Activated naive CD4-positive, alpha-beta T cell treated with anti-CD3 and anti-CD28 coated beads for 36 hours (primary cell): ENCODE measurements at regions not wholly inside any gene's neighbourhood (a gene's known extent, or its start where the extent isn't known, plus 50 kb on each side); places are given as distances from the start of the nearest gene placed in this dataset.

Experiments used
- CTCF ChIA-PET: fragments of 350-600 bp; sonication (Branson Sonifier 250); formaldehyde crosslinking; loops from one replicate; lab custom pipeline; 2021; ENCODE audit warnings: antibody characterized with exemption; lab: Charles Lee
- DNase-seq: peaks from one replicate; pipeline ENCODE4 v3.0.0-alpha.2; 2020
- H3K27ac Mint-ChIP-seq: one replicate; pipeline ENCODE4 v1.8.0; 2021; ENCODE audit warnings: mild to moderate bottlenecking, mixed read lengths
- H3K27me3 Mint-ChIP-seq: one replicate; pipeline ENCODE4 v1.8.0; 2021; ENCODE audit warnings: low read depth, mixed read lengths
- H3K36me3 Mint-ChIP-seq: one replicate; pipeline ENCODE4 v1.8.0; 2021; ENCODE audit warnings: low read depth, mixed read lengths
- H3K4me1 Mint-ChIP-seq: one replicate; pipeline ENCODE4 v1.8.0; 2021; ENCODE audit warnings: low read depth, mixed read lengths
- H3K4me3 Mint-ChIP-seq: one replicate; pipeline ENCODE4 v1.8.0; 2021; ENCODE audit warnings: mild to moderate bottlenecking, moderate library complexity, mixed read lengths
- H3K9me3 Mint-ChIP-seq: one replicate; pipeline ENCODE4 v1.8.0; 2021; ENCODE audit warnings: mixed read lengths
- intact Hi-C: fragments of 100-400 bp; cut with micrococcal nuclease; formaldehyde crosslinking; loops from one replicate; pipeline ENCODE4 v1.15.1; 2023

DNA sequence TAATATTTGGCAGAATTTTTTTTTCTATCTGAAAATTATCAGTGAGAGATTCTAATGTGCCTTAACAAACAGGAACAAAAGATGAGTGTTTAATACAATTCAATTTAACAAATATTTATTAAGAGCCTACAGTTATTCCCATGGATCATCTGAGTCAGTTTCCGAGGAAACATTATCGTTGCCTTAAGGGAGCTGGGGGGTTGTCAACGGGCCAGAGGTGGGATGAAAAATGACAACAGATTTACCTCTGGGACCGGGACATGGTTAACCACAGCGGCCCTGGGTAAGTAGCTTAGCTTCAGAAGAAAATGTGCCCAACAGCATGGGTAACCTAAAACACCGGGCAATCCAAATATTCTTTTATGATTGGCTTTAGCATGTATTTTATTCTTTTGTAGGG is 113.6 kb downstream of the DAD1 start:
- no peak overlapping the region for H3K4me3 Mint-ChIP-seq
- CTCF ChIA-PET = no interaction called here
- intact Hi-C loops = no loop called here
- no peaks in the 10 kb centered on the region for H3K9me3 Mint-ChIP-seq
- no peaks in the 10 kb centered on the region for H3K4me1 Mint-ChIP-seq
- no peak for DNase-seq
- H3K36me3 Mint-ChIP-seq = peaks cover 4% of the 10 kb centered on the region
- peak overlapping the region; percentile 71 for H3K27ac Mint-ChIP-seq
- no peaks in the 10 kb centered on the region for H3K27me3 Mint-ChIP-seq

DNA sequence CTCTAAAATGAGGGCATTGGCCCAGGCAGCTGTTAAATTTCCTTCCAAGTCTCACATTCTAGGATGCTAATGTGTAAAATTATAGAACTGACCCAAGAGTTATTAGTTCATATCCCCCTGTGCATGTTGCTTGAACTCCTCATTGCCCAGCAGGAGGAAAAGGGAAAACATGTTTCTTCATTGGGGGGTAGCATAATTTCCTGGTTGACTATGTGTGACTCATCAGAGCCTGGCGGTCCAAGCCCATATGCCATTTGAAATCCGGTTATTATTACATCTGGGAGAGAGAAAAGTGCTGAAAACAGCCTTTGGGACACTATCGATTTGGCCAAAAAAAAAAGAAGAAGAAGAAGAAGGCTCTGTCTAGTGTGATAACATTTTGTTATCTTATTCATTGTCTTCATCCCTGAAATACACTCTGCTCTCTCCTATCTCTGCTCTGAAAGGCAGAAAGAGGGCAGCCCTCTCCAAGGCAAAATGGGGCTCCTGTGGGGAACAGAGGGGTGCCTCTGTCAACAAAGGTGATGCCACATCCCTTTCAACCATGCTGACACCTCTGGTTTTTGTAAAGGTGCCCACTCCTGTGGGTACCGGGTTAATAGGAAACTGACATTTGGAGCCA is 114.2 kb downstream of the DAD1 start:
- intact Hi-C loops = no loop called here
- H3K27ac Mint-ChIP-seq = peak overlapping the region; percentile 71
- CTCF ChIA-PET = no interaction called here
- H3K4me3 Mint-ChIP-seq = peak overlapping the region; percentile 12
- no peak for DNase-seq
- H3K27me3 Mint-ChIP-seq = no peaks in the 10 kb centered on the region
- peaks cover 4% of the 10 kb centered on the region for H3K36me3 Mint-ChIP-seq
- no peaks in the 10 kb centered on the region for H3K9me3 Mint-ChIP-seq
- no peaks in the 10 kb centered on the region for H3K4me1 Mint-ChIP-seq

DNA sequence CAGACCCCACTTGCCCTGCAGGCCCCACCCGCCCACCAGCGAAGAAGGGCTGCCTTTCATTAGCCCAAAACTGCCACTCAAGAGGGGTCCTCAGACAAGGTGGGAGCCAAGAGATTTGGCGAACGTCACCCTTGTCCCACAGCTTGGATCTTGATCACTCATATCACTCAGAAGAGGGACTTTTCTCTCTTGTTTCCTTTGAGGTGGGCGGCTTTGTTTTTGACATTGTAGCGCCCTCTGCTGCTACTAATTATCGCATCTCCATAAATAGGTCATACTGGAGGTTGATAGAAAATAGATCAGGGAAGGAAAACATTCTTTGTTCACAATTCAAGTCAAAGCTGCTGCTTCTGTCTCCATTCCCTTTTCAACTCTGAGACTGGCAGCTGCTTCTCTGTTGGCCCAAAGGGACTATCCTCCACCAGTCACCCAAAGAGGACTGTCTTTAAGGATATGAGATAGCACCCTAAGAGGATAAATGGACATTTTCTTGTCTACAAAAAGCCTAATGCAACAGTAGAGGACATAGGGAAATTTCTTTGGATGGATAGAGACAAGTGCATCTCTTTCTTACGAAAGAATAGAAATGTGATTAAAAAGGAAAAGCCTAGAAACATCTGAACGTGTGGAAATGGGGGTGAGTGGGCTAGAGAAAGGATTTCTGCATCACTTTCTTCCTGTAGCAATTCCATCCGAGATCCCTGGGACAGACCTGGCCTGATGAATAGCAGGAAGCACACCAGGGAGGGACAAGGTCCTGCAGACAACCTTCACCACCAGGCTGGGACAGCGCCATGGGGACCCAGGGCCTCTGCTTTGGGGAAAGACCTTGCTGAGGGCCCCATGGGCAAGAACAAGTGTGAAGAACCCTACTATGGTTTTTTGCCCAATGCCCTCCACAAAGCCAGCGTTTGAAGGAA is 115.8 kb downstream of the DAD1 start:
- H3K4me3 Mint-ChIP-seq = no peak overlapping the region
- no peaks in the 10 kb centered on the region for H3K27me3 Mint-ChIP-seq
- CTCF ChIA-PET = no interaction called here
- no peaks in the 10 kb centered on the region for H3K9me3 Mint-ChIP-seq
- no peaks in the 10 kb centered on the region for H3K4me1 Mint-ChIP-seq
- intact Hi-C loops = no loop called here
- no peak overlapping the region for H3K27ac Mint-ChIP-seq
- no peak for DNase-seq
- H3K36me3 Mint-ChIP-seq = no peaks in the 10 kb centered on the region

DNA sequence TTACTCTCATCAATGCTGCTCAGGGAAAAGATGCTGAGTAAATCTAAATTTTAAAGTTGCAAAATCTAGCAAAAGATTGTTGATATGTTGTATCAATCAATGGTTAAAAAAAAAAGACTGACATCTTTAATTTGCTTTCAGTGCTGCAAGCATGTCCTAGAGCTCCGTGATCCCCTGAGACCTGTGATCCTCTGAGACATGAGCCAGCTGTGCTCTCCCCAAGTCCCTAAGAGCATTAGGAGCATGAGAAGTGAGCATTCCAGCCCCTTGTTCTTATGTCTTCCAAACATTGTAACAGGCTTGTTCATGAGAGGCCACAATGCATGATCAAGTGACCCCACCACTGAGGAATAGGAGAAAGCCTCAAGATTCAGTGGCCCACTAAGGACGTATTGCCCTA is 116.6 kb downstream of the DAD1 start:
- H3K36me3 Mint-ChIP-seq = no peaks in the 10 kb centered on the region
- no peak overlapping the region for H3K4me3 Mint-ChIP-seq
- intact Hi-C loops = no loop called here
- DNase-seq = no peak
- no peaks in the 10 kb centered on the region for H3K27me3 Mint-ChIP-seq
- H3K4me1 Mint-ChIP-seq = no peaks in the 10 kb centered on the region
- no peak overlapping the region for H3K27ac Mint-ChIP-seq
- CTCF ChIA-PET = no interaction called here
- H3K9me3 Mint-ChIP-seq = no peaks in the 10 kb centered on the region

DNA sequence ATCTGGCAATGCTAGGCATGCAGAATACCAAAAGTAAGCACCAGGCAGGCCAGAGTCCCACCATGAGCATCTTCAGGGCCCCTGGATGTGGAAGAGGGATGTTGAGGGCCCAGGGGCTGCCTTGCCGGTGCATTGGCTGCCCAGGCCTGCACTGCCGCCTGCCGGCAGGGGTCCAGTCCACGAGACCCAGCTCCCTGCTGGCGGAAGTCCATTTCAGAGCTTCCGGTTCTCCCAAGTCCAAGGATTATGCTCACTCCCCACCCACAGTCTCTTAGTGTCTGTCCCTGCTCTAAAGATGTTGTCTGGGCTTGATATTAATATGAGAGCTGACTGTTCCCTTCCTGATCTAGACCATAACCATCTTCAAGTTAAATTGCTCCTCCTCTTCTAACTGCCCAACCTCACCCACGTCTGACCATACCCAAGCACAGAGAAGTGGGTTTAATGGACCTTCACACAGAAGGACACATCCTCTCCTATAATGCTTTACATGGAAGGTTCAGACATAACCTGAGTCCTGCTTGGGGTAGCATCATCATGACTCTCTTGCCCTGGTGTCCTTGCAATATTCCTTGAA is 117.4 kb downstream of the DAD1 start:
- H3K9me3 Mint-ChIP-seq = no peaks in the 10 kb centered on the region
- no peak overlapping the region for H3K27ac Mint-ChIP-seq
- H3K36me3 Mint-ChIP-seq = no peaks in the 10 kb centered on the region
- CTCF ChIA-PET = no interaction called here
- H3K4me1 Mint-ChIP-seq = no peaks in the 10 kb centered on the region
- intact Hi-C loops = no loop called here
- no peak overlapping the region for H3K4me3 Mint-ChIP-seq
- H3K27me3 Mint-ChIP-seq = no peaks in the 10 kb centered on the region
- DNase-seq = no peak

DNA sequence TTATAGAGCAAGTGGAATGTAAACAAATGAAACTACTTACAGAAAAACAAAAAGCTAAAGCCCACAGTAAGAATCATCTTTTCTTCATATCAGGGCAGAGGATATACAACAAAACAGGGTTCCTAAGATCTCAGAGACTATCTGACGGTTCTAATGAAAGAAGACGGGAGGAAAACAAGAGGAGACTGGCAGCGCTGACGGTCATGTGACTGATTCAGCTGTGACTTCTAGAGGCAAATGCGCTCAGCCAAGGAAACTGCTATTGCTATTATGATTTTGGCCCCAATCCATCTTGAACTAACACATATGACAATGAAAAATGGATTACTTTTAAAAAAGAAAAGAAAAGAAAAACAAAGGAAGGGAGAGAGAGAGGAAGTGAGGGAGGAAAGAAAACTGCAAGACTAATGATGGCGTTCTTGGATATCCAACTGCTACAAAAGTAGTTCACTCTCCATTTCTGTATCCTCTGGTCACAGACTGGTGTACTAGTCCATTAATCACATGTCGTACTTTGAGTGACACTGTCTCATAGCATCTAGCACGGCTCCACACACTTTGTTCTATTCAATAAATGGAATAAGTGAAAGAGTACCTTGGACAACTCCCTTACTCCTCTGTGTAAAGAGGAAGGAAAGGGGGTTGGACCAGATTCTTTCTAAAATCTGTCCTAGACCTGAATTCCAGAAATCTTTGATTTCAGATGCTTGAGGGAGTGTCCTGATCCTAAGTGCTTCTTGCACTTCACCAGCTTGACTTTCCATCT is 119.3 kb downstream of the DAD1 start:
- H3K27me3 Mint-ChIP-seq = no peaks in the 10 kb centered on the region

DNA sequence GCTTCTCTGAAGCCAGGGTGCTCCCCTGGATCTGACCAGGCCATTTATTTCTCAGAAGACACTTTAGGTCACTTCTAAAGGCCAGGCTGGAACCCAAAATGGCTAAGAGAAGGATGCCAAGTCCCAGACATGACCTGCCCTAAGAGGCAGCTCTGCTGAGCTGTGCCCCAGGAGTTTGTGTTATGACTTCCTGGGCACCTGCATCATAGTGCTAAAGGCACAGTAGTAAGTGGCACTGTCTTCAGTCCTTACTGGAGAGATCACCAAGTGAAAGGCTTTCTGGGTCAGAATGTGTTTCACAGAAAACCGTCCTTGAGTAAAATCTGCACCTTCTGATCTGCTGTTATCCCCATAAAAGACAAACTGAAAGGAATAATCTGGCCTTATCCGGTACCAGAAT is 120.2 kb downstream of the DAD1 start:
- Mint-ChIP-seq H3K36me3 (no peaks in the 10 kb centered on the region), H3K4me1 (no peaks in the 10 kb centered on the region), H3K4me3 (no peak overlapping the region), H3K27ac (no peak overlapping the region), H3K9me3 (no peaks in the 10 kb centered on the region), H3K27me3 (no peaks in the 10 kb centered on the region)
- DNase-seq = no peak
- CTCF ChIA-PET = no interaction called here
- intact Hi-C loops = no loop called here

More for the DNA sequence above, 119.3 kb downstream of the DAD1 start:
- intact Hi-C loops = no loop called here
- no peaks in the 10 kb centered on the region for H3K4me1 Mint-ChIP-seq
- no peaks in the 10 kb centered on the region for H3K9me3 Mint-ChIP-seq
- no peak overlapping the region for H3K27ac Mint-ChIP-seq
- no peak overlapping the region for H3K4me3 Mint-ChIP-seq
- DNase-seq = no peak
- CTCF ChIA-PET = no interaction called here
- H3K36me3 Mint-ChIP-seq = no peaks in the 10 kb centered on the region

DNA sequence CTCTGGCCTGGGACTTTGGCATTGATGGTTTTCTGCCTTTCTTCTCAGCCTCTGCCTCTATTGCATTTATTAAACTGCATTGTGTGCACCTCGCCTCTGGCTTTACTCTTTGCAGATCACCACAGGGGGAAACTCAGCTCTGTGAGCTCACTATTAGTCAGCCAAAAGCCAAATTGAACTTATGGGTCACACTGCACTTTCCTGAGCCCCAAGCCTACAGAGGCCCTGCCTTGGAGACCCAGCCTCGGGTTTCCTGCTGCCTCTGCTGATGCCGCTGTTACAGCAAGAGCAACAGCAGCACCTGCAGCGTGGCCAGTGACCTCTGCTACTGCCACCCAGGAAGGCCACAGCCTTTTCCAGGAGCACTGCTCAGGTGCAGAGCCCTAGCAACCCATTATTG is 122.5 kb downstream of the DAD1 start:
- no peak overlapping the region for H3K4me3 Mint-ChIP-seq
- intact Hi-C loops = no loop called here

DNA sequence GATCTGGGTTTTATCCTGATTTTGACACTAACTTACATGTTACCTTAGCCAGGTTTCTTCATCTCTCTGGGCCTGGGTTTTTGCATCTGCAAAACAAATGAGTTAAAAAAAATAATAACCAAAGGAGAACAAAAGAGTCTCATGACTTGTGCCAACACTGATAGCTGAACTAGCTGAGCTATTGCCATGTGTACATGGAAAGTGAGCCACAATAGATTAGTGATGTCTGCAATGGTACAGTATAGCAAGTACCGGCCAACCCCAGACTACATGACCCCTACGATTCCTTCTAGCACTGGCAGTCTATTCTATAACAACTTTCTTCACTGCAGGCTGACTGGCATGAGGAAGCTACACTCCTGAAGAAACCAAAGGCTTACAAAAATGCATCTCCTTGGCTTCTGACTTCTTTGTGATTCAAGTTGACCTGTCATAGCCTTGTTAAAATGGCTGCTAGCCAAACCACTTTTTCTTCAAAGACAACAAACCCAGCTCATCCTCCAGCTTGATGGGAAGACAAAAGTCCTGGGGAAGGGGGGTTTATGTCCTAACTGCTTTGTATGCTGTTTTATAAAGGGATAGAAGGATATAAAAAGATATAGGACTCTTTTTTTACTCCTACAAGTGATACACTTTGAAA is 123.7 kb downstream of the DAD1 start:
- no peaks in the 10 kb centered on the region for H3K4me1 Mint-ChIP-seq
- DNase-seq = no peak
- no peaks in the 10 kb centered on the region for H3K36me3 Mint-ChIP-seq
- no peak overlapping the region for H3K4me3 Mint-ChIP-seq
- no peaks in the 10 kb centered on the region for H3K27me3 Mint-ChIP-seq
- H3K9me3 Mint-ChIP-seq = no peaks in the 10 kb centered on the region
- CTCF ChIA-PET = no interaction called here
- intact Hi-C loops = no loop called here
- no peak overlapping the region for H3K27ac Mint-ChIP-seq

More for the DNA sequence above, 122.5 kb downstream of the DAD1 start:
- Mint-ChIP-seq H3K9me3 (no peaks in the 10 kb centered on the region), H3K36me3 (no peaks in the 10 kb centered on the region), H3K4me1 (no peaks in the 10 kb centered on the region), H3K27ac (peak overlapping the region; percentile 36), H3K27me3 (no peaks in the 10 kb centered on the region)
- no peak for DNase-seq
- CTCF ChIA-PET = no interaction called here

DNA sequence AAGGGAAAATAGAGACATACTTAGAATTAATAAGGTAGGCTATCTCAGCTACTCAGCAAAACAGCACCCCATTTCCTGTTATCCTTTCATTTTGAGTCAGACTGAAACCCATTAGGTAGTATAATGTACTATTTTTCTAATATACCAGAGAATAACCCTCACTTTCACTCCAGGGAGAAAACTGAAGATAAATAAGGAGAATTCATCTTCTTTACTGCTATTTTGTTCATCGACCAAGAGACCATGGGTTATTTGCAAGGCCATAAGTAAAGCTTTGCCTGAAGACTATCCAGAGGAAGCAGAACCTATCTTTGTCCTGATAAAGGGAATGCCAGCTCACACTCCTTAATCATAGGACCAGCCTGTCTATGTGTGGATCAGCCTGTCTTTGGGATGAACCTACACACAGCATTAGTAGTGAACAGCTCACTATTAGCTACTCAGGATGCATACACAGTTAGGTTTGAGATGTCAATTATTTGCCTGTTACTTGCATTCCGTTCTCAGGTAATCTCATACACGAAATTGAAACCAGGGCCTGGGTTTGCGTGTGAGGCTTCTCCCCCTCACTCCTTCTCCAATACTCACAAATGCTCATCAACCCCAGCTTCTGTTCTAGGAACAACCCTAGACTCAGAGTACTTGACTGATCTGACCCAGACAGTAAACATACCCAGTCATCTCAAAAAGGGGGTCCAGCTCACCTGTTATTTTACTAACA is 124.4 kb downstream of the DAD1 start:
- Mint-ChIP-seq H3K4me1 (no peaks in the 10 kb centered on the region), H3K27me3 (no peaks in the 10 kb centered on the region), H3K36me3 (no peaks in the 10 kb centered on the region), H3K4me3 (no peak overlapping the region), H3K9me3 (no peaks in the 10 kb centered on the region), H3K27ac (no peak overlapping the region)
- CTCF ChIA-PET = no interaction called here
- DNase-seq = no peak
- intact Hi-C loops = no loop called here

DNA sequence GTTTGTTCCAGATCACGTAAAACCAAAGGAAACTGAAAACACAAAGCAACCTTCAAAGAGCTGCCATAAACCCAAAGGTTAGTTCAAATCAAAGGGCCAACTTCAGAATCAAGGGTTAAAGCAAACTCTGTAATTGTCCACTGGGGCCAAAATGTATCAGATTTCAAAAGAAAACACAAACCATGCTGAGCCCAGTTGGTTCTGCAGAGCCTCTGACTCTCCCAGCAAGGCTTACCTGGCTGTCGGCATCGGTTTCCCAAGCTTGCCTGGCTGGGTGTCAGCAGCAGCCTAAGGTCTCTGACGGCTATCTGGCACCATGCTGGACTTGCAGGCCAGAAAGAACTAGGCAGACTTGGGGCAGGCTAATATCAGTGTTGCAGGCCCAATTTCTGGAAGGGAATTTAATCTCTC is 125.3 kb downstream of the DAD1 start:
- Mint-ChIP-seq H3K36me3 (no peaks in the 10 kb centered on the region), H3K27ac (no peak overlapping the region), H3K4me1 (no peaks in the 10 kb centered on the region), H3K4me3 (no peak overlapping the region), H3K9me3 (no peaks in the 10 kb centered on the region), H3K27me3 (no peaks in the 10 kb centered on the region)
- CTCF ChIA-PET = no interaction called here
- intact Hi-C loops = no loop called here
- no peak for DNase-seq
